ENCODE measurements at regions not wholly inside any gene's neighbourhood (a gene's known extent, or its start where the extent isn't known, plus 50 kb on each side); places are given as distances from the start of the nearest gene placed in this dataset.

- no peak overlapping the region for H3K9ac ChIP-seq
- H3F3A ChIP-seq (ENCODE audit: low read depth), result no peaks in the 10 kb centered on the region
- Mint-ChIP-seq H3K4me1 (no peaks in the 10 kb centered on the region), H3K9me3 (no peaks in the 10 kb centered on the region), H3K27me3 (ENCODE audit: insufficient read depth, low read depth) (peaks cover 8% of the 10 kb centered on the region), H3K27ac (no peak overlapping the region), H3K36me3 (no peaks in the 10 kb centered on the region), H3K4me3 (no peak overlapping the region)
- H4K20me1 ChIP-seq (ENCODE audit: low read depth), result no peaks in the 10 kb centered on the region
- H3K4me3 ChIP-seq, result no peak overlapping the region
- no peak for TF ChIP-seq CTCF (IDR thresholded peaks at IDR 0.05)
- no peak for TF ChIP-seq EZH2phosphoT487 (IDR thresholded peaks at IDR 0.05)
- TF ChIP-seq EZH2 (IDR thresholded peaks at IDR 0.05), result no peak
- no peak overlapping the region for H3K27ac ChIP-seq
- H3K9me3 ChIP-seq (ENCODE audit: low read depth), result no peaks in the 10 kb centered on the region
- no peak for DNase-seq (ENCODE audit: low spot score)
- no peak overlapping the region for H2AFZ ChIP-seq (replicated peaks)
- H3K36me3 ChIP-seq, result no peaks in the 10 kb centered on the region
- no peaks in the 10 kb centered on the region for H3K27me3 ChIP-seq
- no peak overlapping the region for H3K4me2 ChIP-seq
- no peaks in the 10 kb centered on the region for H3K4me1 ChIP-seq
- H3K79me2 ChIP-seq (ENCODE audit: low read depth), result no peaks in the 10 kb centered on the region
Measured at GRCh38 chr11:71198141-71198822, 54.1 kb downstream of the SHANK2 start.

- H3K4me1 ChIP-seq, result no peaks in the 10 kb centered on the region
Measured at GRCh38 chr11:71197096-71197495, 55.3 kb downstream of the SHANK2 start.

GRCh38 chr11:71194710-71195109 is 57.7 kb downstream of the SHANK2 start:
- TF ChIP-seq EZH2 (IDR thresholded peaks at IDR 0.05), result no peak
- TF ChIP-seq EZH2phosphoT487 (IDR thresholded peaks at IDR 0.05), result no peak
- TF ChIP-seq CTCF (IDR thresholded peaks at IDR 0.05), result no peak
- H3K27ac Mint-ChIP-seq, result no peak overlapping the region

More at GRCh38 chr11:71197096-71197495, 55.3 kb downstream of the SHANK2 start:
- peaks cover 11% of the 10 kb centered on the region for H3K27me3 Mint-ChIP-seq (ENCODE audit: insufficient read depth, low read depth)
- no peaks in the 10 kb centered on the region for H3K27me3 ChIP-seq
- H3K36me3 Mint-ChIP-seq, result no peaks in the 10 kb centered on the region
- no peaks in the 10 kb centered on the region for H3K36me3 ChIP-seq
- no peak overlapping the region for H3K4me2 ChIP-seq
- no peaks in the 10 kb centered on the region for H3K4me1 Mint-ChIP-seq
- H3K4me3 ChIP-seq, result no peak overlapping the region
- H3K27ac ChIP-seq, result no peak overlapping the region
- H4K20me1 ChIP-seq (ENCODE audit: low read depth), result no peaks in the 10 kb centered on the region
- no peak overlapping the region for H3K4me3 Mint-ChIP-seq
- no peak overlapping the region for H3K27ac Mint-ChIP-seq
- no peaks in the 10 kb centered on the region for H3F3A ChIP-seq (ENCODE audit: low read depth)
- no peak for DNase-seq (ENCODE audit: low spot score)
- H3K79me2 ChIP-seq (ENCODE audit: low read depth), result no peaks in the 10 kb centered on the region
- H3K9ac ChIP-seq, result no peak overlapping the region
- no peak for TF ChIP-seq CTCF (IDR thresholded peaks at IDR 0.05)
- no peak for TF ChIP-seq EZH2 (IDR thresholded peaks at IDR 0.05)
- TF ChIP-seq EZH2phosphoT487 (IDR thresholded peaks at IDR 0.05), result no peak
- H3K9me3 Mint-ChIP-seq, result no peaks in the 10 kb centered on the region
- no peak overlapping the region for H2AFZ ChIP-seq (replicated peaks)
- no peaks in the 10 kb centered on the region for H3K9me3 ChIP-seq (ENCODE audit: low read depth)

More at GRCh38 chr11:71194710-71195109, 57.7 kb downstream of the SHANK2 start:
- peaks cover 13% of the 10 kb centered on the region for H3K27me3 Mint-ChIP-seq (ENCODE audit: insufficient read depth, low read depth)
- no peaks in the 10 kb centered on the region for H3K27me3 ChIP-seq
- DNase-seq (ENCODE audit: low spot score), result no peak
- H3K4me1 ChIP-seq, result no peaks in the 10 kb centered on the region
- no peaks in the 10 kb centered on the region for H3K79me2 ChIP-seq (ENCODE audit: low read depth)
- no peaks in the 10 kb centered on the region for H4K20me1 ChIP-seq (ENCODE audit: low read depth)
- no peak overlapping the region for H3K4me2 ChIP-seq
- no peak overlapping the region for H3K4me3 ChIP-seq
- no peaks in the 10 kb centered on the region for H3K36me3 ChIP-seq
- H3K27ac ChIP-seq, result no peak overlapping the region
- H3F3A ChIP-seq (ENCODE audit: low read depth), result no peaks in the 10 kb centered on the region
- H2AFZ ChIP-seq (replicated peaks), result no peak overlapping the region
- no peaks in the 10 kb centered on the region for H3K4me1 Mint-ChIP-seq
- no peaks in the 10 kb centered on the region for H3K9me3 ChIP-seq (ENCODE audit: low read depth)
- H3K9ac ChIP-seq, result no peak overlapping the region
- H3K36me3 Mint-ChIP-seq, result no peaks in the 10 kb centered on the region
- no peak overlapping the region for H3K4me3 Mint-ChIP-seq
- no peaks in the 10 kb centered on the region for H3K9me3 Mint-ChIP-seq
